ENCODE measurements at regions not wholly inside any gene's neighbourhood (a gene's known extent, or its start where the extent isn't known, plus 50 kb on each side); places are given as distances from the start of the nearest gene placed in this dataset.

- no peaks in the 10 kb centered on the region for H3K36me3 ChIP-seq (ENCODE audit: control insufficient read depth, insufficient read depth, low read length)
- DNase-seq (ENCODE audit: low read depth), result no peak
- H3K4me3 ChIP-seq (ENCODE audit: low read depth, low read length), result no peak overlapping the region
- no peak for TF ChIP-seq CTCF (IDR thresholded peaks at IDR 0.05; ENCODE audit: insufficient read depth, low read length, poor library complexity, severe bottlenecking)
- H3K27me3 ChIP-seq (ENCODE audit: control insufficient read depth, insufficient read depth, low read length), result no peaks in the 10 kb centered on the region
These were observed 853.5 kb downstream of the GATA3 start for GRCh38 chr10:8908013-8908412.

GRCh38 chr10:8910314-8910713 lies 855.8 kb downstream of the GATA3 start:
- no peak for TF ChIP-seq CTCF (IDR thresholded peaks at IDR 0.05; ENCODE audit: insufficient read depth, low read length, poor library complexity, severe bottlenecking)
- H3K27me3 ChIP-seq (ENCODE audit: control insufficient read depth, insufficient read depth, low read length), result no peaks in the 10 kb centered on the region
- H3K4me3 ChIP-seq (ENCODE audit: low read depth, low read length), result no peak overlapping the region
- no peaks in the 10 kb centered on the region for H3K36me3 ChIP-seq (ENCODE audit: control insufficient read depth, insufficient read depth, low read length)
- DNase-seq (ENCODE audit: low read depth), result no peak

GRCh38 chr10:8911032-8911431 lies 856.5 kb downstream of the GATA3 start:
- Histone ChIP-seq H3K36me3 (ENCODE audit: control insufficient read depth, insufficient read depth, low read length) (no peaks in the 10 kb centered on the region), H3K4me3 (ENCODE audit: low read depth, low read length) (no peak overlapping the region), H3K27me3 (ENCODE audit: control insufficient read depth, insufficient read depth, low read length) (no peaks in the 10 kb centered on the region)
- no peak for DNase-seq (ENCODE audit: low read depth)
- TF ChIP-seq CTCF (IDR thresholded peaks at IDR 0.05; ENCODE audit: insufficient read depth, low read length, poor library complexity, severe bottlenecking), result no peak

GRCh38 chr10:8912108-8912507 lies 857.6 kb downstream of the GATA3 start:
- TF ChIP-seq CTCF (IDR thresholded peaks at IDR 0.05; ENCODE audit: insufficient read depth, low read length, poor library complexity, severe bottlenecking), result no peak
- no peaks in the 10 kb centered on the region for H3K36me3 ChIP-seq (ENCODE audit: control insufficient read depth, insufficient read depth, low read length)

GRCh38 chr10:8913720-8914119 lies 859.2 kb downstream of the GATA3 start:
- no peaks in the 10 kb centered on the region for H3K36me3 ChIP-seq (ENCODE audit: control insufficient read depth, insufficient read depth, low read length)
- no peak for DNase-seq (ENCODE audit: low read depth)
- no peak overlapping the region for H3K4me3 ChIP-seq (ENCODE audit: low read depth, low read length)
- TF ChIP-seq CTCF (IDR thresholded peaks at IDR 0.05; ENCODE audit: insufficient read depth, low read length, poor library complexity, severe bottlenecking), result no peak
- H3K27me3 ChIP-seq (ENCODE audit: control insufficient read depth, insufficient read depth, low read length), result no peaks in the 10 kb centered on the region

More at GRCh38 chr10:8912108-8912507, 857.6 kb downstream of the GATA3 start:
- H3K4me3 ChIP-seq (ENCODE audit: low read depth, low read length), result no peak overlapping the region
- DNase-seq (ENCODE audit: low read depth), result no peak
- no peaks in the 10 kb centered on the region for H3K27me3 ChIP-seq (ENCODE audit: control insufficient read depth, insufficient read depth, low read length)

GRCh38 chr10:8919280-8919679 lies 864.8 kb downstream of the GATA3 start:
- Histone ChIP-seq H3K27me3 (ENCODE audit: control insufficient read depth, insufficient read depth, low read length) (no peaks in the 10 kb centered on the region), H3K36me3 (ENCODE audit: control insufficient read depth, insufficient read depth, low read length) (no peaks in the 10 kb centered on the region), H3K4me3 (ENCODE audit: low read depth, low read length) (no peak overlapping the region)
- no peak for DNase-seq (ENCODE audit: low read depth)
- TF ChIP-seq CTCF (IDR thresholded peaks at IDR 0.05; ENCODE audit: insufficient read depth, low read length, poor library complexity, severe bottlenecking), result no peak

Measured in kidney epithelial cell (primary cell).